ENCODE measurements at regions not wholly inside any gene's neighbourhood (a gene's known extent, or its start where the extent isn't known, plus 50 kb on each side); places are given as distances from the start of the nearest gene placed in this dataset.

- TF ChIP-seq CTCF (IDR thresholded peaks at IDR 0.05; ENCODE audit: low read depth, low read length, missing control alignments): no peak
- no peak overlapping the region for H3K4me3 ChIP-seq (ENCODE audit: low read depth, low read length)
- no peak for DNase-seq (ENCODE audit: low read depth)
These were observed 56.5 kb upstream of the ADRB2 start for GRCh38 chr5:148769941-148770340.

- no peak overlapping the region for H3K4me3 ChIP-seq (ENCODE audit: low read depth, low read length)
- TF ChIP-seq CTCF (IDR thresholded peaks at IDR 0.05; ENCODE audit: low read depth, low read length, missing control alignments): no peak
- no peak for DNase-seq (ENCODE audit: low read depth)
These were observed 52.1 kb upstream of the ADRB2 start for GRCh38 chr5:148774313-148774712.

GRCh38 chr5:148776261-148776660 is 50.1 kb upstream of the ADRB2 start:
- DNase-seq (ENCODE audit: low read depth): no peak
- no peak overlapping the region for H3K4me3 ChIP-seq (ENCODE audit: low read depth, low read length)
- TF ChIP-seq CTCF (IDR thresholded peaks at IDR 0.05; ENCODE audit: low read depth, low read length, missing control alignments): no peak
